IPS-20b (cell line): ENCODE measurements at regions not wholly inside any gene's neighbourhood (a gene's known extent, or its start where the extent isn't known, plus 50 kb on each side); places are given as distances from the start of the nearest gene placed in this dataset.
A peak's percentile ranks its signal among the peaks of the same experiment; 100 is the strongest.

ENCODE experiments used
- H3K27ac ChIP-seq: one replicate; pipeline ENCODE4 v1.5.1; 2013; ENCODE audit warnings: low read length
- H3K27me3 ChIP-seq: 2 replicates; pipeline ENCODE4 v1.6.1; 2013; ENCODE audit warnings: mild to moderate bottlenecking, low read length, inconsistent platforms; ENCODE audit not compliant: insufficient read depth
- H3K36me3 ChIP-seq: 2 replicates; pipeline ENCODE4 v1.6.1; 2013; ENCODE audit warnings: low read depth, mild to moderate bottlenecking, inconsistent platforms, low read length, moderate library complexity; ENCODE audit not compliant: insufficient read depth
- H3K4me1 ChIP-seq: 2 replicates; pipeline ENCODE4 v1.6.1; 2013; ENCODE audit warnings: mild to moderate bottlenecking, control low read depth, inconsistent platforms, low read length, moderate library complexity; ENCODE audit not compliant: insufficient read depth
- H3K4me3 ChIP-seq: 2 replicates; pipeline ENCODE4 v1.5.1; 2013; ENCODE audit warnings: mild to moderate bottlenecking, low read length, inconsistent platforms
- H3K9ac ChIP-seq: 2 replicates; pipeline ENCODE4 v1.6.1; 2013; ENCODE audit warnings: low read depth, mild to moderate bottlenecking, inconsistent platforms, low read length, moderate library complexity
- H3K9me3 ChIP-seq: 2 replicates; pipeline ENCODE4 v1.6.1; 2013; ENCODE audit warnings: mild to moderate bottlenecking, low read depth, low read length, inconsistent platforms; ENCODE audit not compliant: insufficient read depth

DNA sequence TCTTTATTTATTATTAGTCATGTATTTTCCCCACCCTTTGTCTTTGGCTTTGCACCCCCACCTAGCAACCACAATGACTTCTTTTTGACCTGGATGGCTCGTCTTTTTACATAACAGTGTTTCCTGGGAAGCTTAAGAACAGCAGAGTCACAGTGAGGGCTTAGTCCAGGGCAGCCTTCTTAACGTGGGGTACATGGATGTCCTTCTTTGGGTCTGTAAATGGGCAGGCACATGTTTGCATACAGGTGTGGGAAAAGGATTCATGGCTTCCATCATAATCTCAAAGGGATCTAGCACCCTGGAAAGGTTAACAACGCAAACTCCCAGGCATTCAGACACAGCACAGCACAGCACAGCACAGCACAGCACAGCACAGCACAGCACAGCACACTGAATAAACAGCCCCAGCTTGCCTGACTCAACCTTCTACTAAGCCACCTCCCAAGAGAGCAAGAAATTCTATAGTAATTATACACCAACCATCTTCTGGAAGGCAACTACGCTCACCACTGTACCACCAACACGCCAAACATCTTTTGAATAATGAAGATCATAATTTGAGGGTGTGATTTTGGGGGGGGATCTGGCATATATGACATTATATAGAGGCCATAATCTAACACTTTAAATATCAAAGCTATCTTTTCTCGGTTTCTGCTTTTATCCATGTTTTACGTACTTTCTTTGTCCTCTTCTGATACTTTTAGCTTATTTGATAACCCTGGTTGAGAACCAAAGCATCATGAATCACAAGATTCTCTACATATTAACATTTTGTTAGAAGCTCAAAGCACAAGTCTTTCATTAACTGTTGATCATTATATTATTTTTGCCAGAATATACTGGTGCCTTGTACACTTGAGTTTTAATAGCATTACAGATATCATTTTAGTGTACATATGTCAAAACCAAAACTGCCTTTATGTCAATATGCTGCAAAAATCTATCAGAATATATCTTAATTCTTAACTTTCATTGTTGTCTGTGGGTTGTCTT lies 177.2 kb upstream of the KLF14 start:
- Histone ChIP-seq H3K27me3 (no peaks in the 10 kb centered on the region), H3K4me1 (peaks cover 52% of the 10 kb centered on the region), H3K9me3 (no peaks in the 10 kb centered on the region), H3K4me3 (peak overlapping the region; percentile 46; the same call in 1 of the 2 replicates), H3K27ac (no peak overlapping the region), H3K9ac (peak overlapping the region; percentile 66; the same call in 1 of the 2 replicates), H3K36me3 (no peaks in the 10 kb centered on the region)

DNA sequence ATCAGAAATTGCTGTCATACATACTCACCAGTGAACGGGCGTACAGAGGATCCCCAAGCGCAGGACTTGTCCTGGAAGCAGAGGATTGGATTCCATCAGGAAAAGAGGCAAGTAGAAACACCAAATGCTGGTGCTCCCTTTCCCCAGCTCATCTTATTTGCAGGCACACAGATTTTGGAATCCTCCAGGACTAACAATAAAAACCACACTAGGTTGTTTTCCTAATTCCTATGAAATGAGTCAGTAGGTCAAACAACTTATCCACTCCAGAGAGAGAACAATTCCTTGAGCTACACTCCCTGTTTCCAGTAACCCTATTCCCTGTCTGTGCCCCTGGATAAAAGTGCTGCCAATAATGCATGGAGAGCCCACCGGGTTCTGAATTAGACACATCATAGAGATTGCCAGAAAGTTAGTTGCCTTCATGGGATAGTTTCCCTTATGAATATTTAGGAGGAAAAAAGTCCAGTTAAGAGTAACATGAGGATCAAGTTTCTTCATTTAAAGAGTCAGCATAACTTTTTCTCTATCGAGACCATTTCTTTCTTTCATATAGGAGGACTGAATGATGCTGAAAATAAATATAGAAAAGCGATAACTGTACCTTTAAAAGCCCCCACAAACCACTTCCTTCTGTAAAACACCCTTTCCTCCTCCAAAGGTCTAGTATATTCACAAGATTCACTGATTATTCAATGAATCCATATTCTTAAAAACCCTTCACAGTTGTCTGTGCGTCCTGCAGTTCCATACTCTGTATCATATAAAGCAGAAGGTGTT lies 178.3 kb upstream of the KLF14 start:
- no peaks in the 10 kb centered on the region for H3K36me3 ChIP-seq
- peaks cover 52% of the 10 kb centered on the region for H3K4me1 ChIP-seq
- no peak overlapping the region for H3K4me3 ChIP-seq
- peak overlapping the region; percentile 22; the same call in 1 of the 2 replicates for H3K9ac ChIP-seq
- no peaks in the 10 kb centered on the region for H3K27me3 ChIP-seq
- no peaks in the 10 kb centered on the region for H3K9me3 ChIP-seq
- no peak overlapping the region for H3K27ac ChIP-seq

DNA sequence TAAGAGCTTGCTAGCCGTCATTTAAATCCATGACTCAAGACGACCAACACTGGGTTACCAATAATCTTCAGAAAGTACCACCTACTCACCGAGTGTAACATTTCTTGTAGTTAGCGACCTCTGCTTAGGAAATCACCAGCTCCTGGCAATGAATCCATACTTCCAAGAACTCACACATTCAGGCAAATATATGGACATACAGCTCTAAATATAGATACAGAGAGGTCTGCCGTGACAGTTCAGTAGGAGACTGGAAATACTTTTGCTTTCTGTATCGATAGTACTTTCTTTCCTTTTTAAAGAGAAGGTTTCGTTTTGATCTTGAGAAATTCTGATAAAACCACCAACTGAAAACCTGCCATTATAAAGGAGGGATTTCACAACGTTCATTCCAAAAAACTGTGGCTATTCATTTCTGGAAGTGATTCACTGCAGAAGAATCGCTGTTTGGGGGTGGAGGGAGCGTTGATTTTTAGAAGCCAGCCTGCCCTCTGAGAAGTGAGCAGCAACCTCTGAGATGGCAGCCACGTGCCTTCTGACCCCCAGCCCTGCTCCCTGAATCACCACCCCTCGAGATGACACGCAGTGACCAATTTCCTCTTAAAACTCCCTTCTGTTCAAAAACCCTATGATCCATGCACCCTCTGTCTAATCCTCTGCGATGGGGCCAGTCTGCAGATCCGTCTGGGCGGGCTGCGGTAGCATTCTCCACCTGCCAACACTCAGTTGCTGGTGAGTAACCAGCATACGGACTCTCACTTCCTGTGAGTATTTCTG lies 179.0 kb upstream of the KLF14 start:
- Histone ChIP-seq H3K9me3 (no peaks in the 10 kb centered on the region), H3K27me3 (no peaks in the 10 kb centered on the region), H3K27ac (no peak overlapping the region), H3K36me3 (no peaks in the 10 kb centered on the region), H3K9ac (peak overlapping the region; percentile 3; the same call in 1 of the 2 replicates), H3K4me1 (peaks cover 52% of the 10 kb centered on the region), H3K4me3 (no peak overlapping the region)

DNA sequence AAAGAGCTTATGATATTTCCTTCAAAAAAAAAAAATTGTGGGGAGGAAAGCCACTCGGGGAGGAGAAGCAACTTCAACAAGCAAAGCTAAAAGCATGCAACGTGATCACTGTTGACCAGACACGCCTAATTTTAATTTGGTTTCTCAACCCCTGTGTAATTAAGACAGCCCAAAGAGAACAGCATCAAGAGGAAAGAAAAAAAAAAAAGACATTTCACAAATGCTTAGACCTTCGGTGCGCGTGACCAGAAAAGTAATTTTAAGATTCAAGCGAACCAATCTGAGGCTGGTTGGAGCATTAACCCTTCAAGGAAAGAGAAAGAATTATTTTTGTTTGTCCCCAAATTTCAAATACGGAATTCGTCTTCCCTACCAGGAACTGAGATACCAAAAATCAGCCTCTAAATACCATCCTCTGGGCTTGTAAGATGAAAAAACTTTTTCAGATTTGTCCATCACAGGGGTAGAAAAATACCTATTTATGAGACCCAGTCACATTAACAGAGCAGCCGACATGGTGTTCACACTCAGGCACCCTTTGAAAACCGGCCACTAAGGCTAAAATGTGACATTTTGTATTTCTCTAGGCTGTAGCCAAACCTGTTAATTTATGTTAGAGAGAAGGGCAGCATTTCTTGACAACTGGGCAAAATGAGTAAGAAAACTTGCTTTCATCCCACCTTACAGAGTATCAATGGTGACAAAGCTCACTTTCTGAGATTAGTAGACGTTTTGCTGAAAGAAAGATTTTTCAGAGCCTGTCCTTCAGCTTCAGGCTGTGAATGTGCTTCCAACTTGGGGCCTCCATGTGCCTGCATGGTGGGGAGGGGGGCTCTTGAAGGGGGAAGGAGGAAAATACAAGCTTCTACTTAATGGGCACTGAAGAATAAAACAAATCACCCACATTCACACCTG lies 179.9 kb upstream of the KLF14 start:
- Histone ChIP-seq H3K9ac (peak overlapping the region; percentile 3; the same call in 1 of the 2 replicates), H3K4me3 (no peak overlapping the region)

DNA sequence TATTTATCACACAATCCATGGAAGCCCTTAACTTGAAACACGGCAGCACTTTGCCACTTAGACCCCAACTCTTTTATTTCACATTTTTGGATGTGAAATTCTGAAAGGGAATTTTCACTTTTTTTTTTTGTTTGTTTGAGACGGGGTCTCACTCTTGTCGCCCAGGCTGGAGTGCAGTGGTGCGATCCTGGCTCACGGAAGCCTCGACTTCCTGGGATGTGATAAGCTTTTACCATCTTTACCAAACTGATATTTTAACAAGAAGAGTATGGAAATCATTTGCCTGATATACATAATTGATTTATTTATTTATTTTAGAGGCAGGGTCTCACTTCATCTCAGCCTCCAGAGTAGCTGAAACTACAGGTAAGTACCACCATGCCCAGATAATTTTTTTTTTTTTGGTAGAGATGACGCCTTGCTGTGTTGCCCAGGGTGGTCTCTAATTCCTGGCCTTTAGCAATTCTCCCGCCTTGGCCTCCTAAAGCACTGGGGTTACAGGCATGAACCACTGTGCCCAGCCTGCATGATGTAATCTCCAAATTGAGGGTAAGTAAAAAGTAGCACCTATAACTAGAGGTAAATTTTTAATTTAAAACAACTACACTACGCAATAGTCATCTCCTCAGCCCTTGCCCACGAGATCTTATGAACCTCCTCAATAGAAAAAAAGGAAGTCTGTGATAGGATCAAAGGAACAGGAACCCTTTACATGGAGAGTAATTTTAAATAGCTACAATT lies 180.7 kb upstream of the KLF14 start:
- Histone ChIP-seq H3K4me3 (no peak overlapping the region), H3K9me3 (no peaks in the 10 kb centered on the region), H3K9ac (no peak overlapping the region), H3K36me3 (no peaks in the 10 kb centered on the region), H3K4me1 (peaks cover 45% of the 10 kb centered on the region), H3K27ac (no peak overlapping the region), H3K27me3 (no peaks in the 10 kb centered on the region)

More for the DNA sequence above, 179.9 kb upstream of the KLF14 start:
- no peaks in the 10 kb centered on the region for H3K27me3 ChIP-seq
- peaks cover 52% of the 10 kb centered on the region for H3K4me1 ChIP-seq
- H3K27ac ChIP-seq, result no peak overlapping the region
- no peaks in the 10 kb centered on the region for H3K36me3 ChIP-seq
- no peaks in the 10 kb centered on the region for H3K9me3 ChIP-seq

DNA sequence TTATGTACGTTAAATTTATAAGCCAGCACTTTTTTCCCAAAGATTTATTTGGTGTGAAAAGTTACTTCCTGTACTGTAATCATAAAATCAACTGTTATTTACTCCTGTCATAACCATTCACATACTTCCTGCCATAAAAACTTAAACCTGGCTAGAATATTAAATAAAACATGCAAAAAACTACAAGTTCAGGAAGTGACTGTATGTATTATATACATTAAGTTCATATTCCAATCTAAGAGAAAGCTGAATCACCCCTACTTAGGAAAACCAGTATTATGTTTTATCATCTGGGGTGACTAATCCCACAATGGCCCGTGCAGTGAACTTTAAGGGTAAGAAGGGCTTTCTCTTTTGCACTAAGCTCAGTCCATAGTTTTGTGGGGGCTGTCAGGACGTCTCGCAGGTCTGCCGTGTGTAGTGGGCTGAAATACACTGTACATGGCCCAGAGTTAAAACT lies 183.7 kb upstream of the KLF14 start:
- H3K9ac ChIP-seq, result no peak overlapping the region
- no peaks in the 10 kb centered on the region for H3K9me3 ChIP-seq
- H3K4me1 ChIP-seq, result peaks cover 26% of the 10 kb centered on the region
- no peak overlapping the region for H3K27ac ChIP-seq
- no peak overlapping the region for H3K4me3 ChIP-seq
- no peaks in the 10 kb centered on the region for H3K27me3 ChIP-seq
- no peaks in the 10 kb centered on the region for H3K36me3 ChIP-seq

DNA sequence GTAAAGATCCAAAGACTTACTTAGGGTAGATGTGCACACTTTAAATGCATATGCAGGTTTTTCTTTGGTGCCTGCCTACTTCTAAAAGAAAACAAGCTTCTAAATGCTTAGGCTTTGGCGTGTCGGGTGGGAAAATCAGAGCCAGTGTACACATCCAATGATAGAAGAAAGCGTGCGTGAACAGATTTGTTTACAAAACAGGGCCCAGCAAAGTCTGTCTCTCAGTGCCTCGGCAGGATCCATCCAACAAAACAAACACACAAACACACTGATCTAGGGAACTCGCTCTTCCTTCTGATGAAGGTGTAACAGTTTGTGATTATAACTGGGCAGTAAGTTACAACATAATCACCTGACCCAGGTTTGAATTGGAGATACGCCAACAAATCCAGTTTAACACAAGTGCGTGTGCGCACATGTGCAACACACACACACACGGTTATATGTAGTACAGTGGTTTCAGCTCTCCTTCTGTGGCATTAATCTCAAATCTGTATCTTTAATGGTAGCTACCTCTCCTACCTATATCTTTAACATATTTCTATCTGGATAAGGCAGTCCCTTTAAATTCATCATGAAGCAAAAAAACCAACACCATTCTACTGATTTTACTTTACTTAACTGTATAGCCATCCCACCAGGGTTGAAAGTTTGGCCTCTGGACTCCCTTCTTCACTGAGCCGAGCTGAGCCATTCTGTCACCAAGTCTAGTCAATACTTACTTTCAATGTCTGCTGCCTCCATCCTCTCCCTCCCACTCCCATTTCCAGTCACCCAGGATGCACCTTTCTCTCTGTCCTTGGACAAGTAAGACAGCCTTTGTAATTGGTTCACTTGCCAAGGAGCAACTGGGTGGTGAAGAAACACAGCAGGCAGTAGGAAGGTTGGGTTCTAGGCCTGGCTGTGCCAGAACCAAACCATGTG lies 184.4 kb upstream of the KLF14 start:
- Histone ChIP-seq H3K9ac (no peak overlapping the region), H3K4me3 (no peak overlapping the region), H3K27ac (no peak overlapping the region), H3K9me3 (no peaks in the 10 kb centered on the region), H3K27me3 (no peaks in the 10 kb centered on the region), H3K36me3 (no peaks in the 10 kb centered on the region), H3K4me1 (peaks cover 19% of the 10 kb centered on the region)

DNA sequence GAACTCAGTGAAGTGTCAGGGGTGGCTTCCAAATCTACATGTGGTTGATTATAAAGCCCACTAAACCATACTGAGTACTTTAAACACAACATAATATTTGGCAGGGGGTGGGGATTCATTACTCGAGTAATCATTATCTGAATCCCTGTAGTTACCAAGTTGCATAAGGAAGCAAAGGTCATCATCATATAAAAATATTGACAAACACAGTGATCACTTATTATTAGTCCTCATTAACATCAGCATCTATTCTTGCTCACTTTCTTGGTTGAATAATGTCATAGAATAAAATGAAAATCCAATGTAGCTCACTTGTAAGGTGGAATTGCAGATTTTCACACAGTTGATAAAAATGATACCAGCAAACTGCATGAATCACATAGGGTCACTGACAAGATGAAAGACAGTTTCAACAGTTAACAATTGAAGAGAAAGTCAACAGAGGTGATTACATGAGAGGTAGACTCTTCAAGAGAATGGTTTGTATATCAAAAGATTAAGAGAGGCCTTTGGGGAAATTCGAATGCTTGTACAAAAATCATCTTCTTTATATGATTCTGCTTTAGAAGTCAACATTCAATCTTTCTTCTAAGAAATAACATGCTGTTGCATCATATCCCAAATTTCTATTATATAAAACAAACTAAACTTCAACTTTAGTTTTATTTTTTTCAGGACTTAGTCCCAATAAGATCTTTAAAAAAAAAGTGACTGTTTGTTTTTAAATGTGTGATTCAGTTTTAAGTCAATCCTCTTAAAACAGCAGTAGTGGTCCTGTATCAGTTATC lies 185.5 kb upstream of the KLF14 start:
- Histone ChIP-seq H3K27me3 (no peaks in the 10 kb centered on the region), H3K9ac (no peak overlapping the region), H3K4me1 (peaks cover 8% of the 10 kb centered on the region), H3K36me3 (no peaks in the 10 kb centered on the region), H3K9me3 (no peaks in the 10 kb centered on the region), H3K27ac (no peak overlapping the region), H3K4me3 (no peak overlapping the region)

DNA sequence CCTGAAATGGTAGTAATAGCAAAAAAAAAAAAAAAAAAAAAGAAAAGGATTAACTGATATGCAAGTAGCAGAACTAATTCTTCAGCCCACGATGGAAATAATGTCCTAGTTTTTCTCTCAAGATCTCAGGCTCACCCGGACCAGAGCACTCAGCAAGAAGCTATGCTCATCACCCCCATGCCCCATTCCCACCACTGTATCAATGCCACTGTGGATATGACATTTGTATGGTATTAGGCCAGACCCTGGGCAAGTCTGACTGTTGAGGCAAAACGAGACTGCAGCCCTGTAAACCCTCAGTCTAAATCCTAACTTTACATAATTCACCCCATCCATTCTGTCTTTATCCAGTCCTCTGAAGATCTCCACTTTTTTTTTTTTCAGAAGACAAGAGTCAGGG lies 186.1 kb upstream of the KLF14 start:
- H3K4me1 ChIP-seq, result peaks cover 8% of the 10 kb centered on the region
- H3K9me3 ChIP-seq, result no peaks in the 10 kb centered on the region
- no peaks in the 10 kb centered on the region for H3K27me3 ChIP-seq
- H3K27ac ChIP-seq, result no peak overlapping the region
- no peak overlapping the region for H3K9ac ChIP-seq
- no peak overlapping the region for H3K4me3 ChIP-seq
- no peaks in the 10 kb centered on the region for H3K36me3 ChIP-seq
